ENCODE measurements at regions not wholly inside any gene's neighbourhood (a gene's known extent, or its start where the extent isn't known, plus 50 kb on each side); places are given as distances from the start of the nearest gene placed in this dataset.
A peak's percentile ranks its signal among the peaks of the same experiment; 100 is the strongest.

GRCh38 chr11:42596576-42597145 lies 715.1 kb upstream of the API5 start:
- no peaks in the 10 kb centered on the region for H3K27me3 ChIP-seq (ENCODE audit: insufficient read depth, low read length)
- Mint-ChIP-seq H3K36me3 (ENCODE audit: low read depth, unreplicated experiment) (no peaks in the 10 kb centered on the region), H3K9me3 (ENCODE audit: unreplicated experiment) (peaks cover 3% of the 10 kb centered on the region), H3K4me1 (ENCODE audit: low read depth, unreplicated experiment) (no peaks in the 10 kb centered on the region), H3K27ac (ENCODE audit: unreplicated experiment) (no peak overlapping the region), H3K27me3 (ENCODE audit: low read depth, unreplicated experiment) (no peaks in the 10 kb centered on the region), H3K4me3 (ENCODE audit: unreplicated experiment) (no peak overlapping the region)
- H3K4me1 ChIP-seq (ENCODE audit: insufficient read depth, low read length): no peaks in the 10 kb centered on the region
- no peak for TF ChIP-seq EZH2 (IDR thresholded peaks at IDR 0.05; ENCODE audit: insufficient read depth, low read length)
- no peak for TF ChIP-seq CTCF (IDR thresholded peaks at IDR 0.05; ENCODE audit: insufficient read depth, low read depth, low read length)
- H3K4me2 ChIP-seq (ENCODE audit: low read length): no peak overlapping the region
- H3K9me3 ChIP-seq (ENCODE audit: insufficient read depth, low read depth, low read length): no peaks in the 10 kb centered on the region
- H2AFZ ChIP-seq (ENCODE audit: low read depth, low read length): no peak overlapping the region
- no peak for DNase-seq (ENCODE audit: low read depth)
- FAIRE-seq: no peak
- H3K4me3 ChIP-seq (ENCODE audit: insufficient read depth, low read depth, low read length): no peak overlapping the region
- H3K9ac ChIP-seq (ENCODE audit: low read length): no peak overlapping the region
- H3K27ac ChIP-seq (ENCODE audit: low read depth, low read length): no peak overlapping the region
- H3K79me2 ChIP-seq (ENCODE audit: insufficient read depth, low read length): no peaks in the 10 kb centered on the region
- no peaks in the 10 kb centered on the region for H4K20me1 ChIP-seq (ENCODE audit: insufficient read depth, low read length)
- H3K36me3 ChIP-seq (ENCODE audit: insufficient read depth, low read length): no peaks in the 10 kb centered on the region

- Mint-ChIP-seq H3K4me1 (ENCODE audit: low read depth, unreplicated experiment) (no peaks in the 10 kb centered on the region), H3K9me3 (ENCODE audit: unreplicated experiment) (peaks cover 3% of the 10 kb centered on the region), H3K36me3 (ENCODE audit: low read depth, unreplicated experiment) (no peaks in the 10 kb centered on the region), H3K4me3 (ENCODE audit: unreplicated experiment) (no peak overlapping the region), H3K27me3 (ENCODE audit: low read depth, unreplicated experiment) (no peaks in the 10 kb centered on the region), H3K27ac (ENCODE audit: unreplicated experiment) (no peak overlapping the region)
- H3K9me3 ChIP-seq (ENCODE audit: insufficient read depth, low read depth, low read length): no peaks in the 10 kb centered on the region
- no peaks in the 10 kb centered on the region for H3K79me2 ChIP-seq (ENCODE audit: insufficient read depth, low read length)
- H3K9ac ChIP-seq (ENCODE audit: low read length): no peak overlapping the region
- no peaks in the 10 kb centered on the region for H3K36me3 ChIP-seq (ENCODE audit: insufficient read depth, low read length)
- H3K4me1 ChIP-seq (ENCODE audit: insufficient read depth, low read length): no peaks in the 10 kb centered on the region
- no peak for FAIRE-seq
- TF ChIP-seq EZH2 (IDR thresholded peaks at IDR 0.05; ENCODE audit: insufficient read depth, low read length): no peak
- no peak for TF ChIP-seq CTCF (IDR thresholded peaks at IDR 0.05; ENCODE audit: insufficient read depth, low read depth, low read length)
- H3K27me3 ChIP-seq (ENCODE audit: insufficient read depth, low read length): no peaks in the 10 kb centered on the region
- no peak overlapping the region for H2AFZ ChIP-seq (ENCODE audit: low read depth, low read length)
- H3K4me3 ChIP-seq (ENCODE audit: insufficient read depth, low read depth, low read length): no peak overlapping the region
- H3K27ac ChIP-seq (ENCODE audit: low read depth, low read length): no peak overlapping the region
- DNase-seq (ENCODE audit: low read depth): no peak
- H3K4me2 ChIP-seq (ENCODE audit: low read length): no peak overlapping the region
- H4K20me1 ChIP-seq (ENCODE audit: insufficient read depth, low read length): no peaks in the 10 kb centered on the region
Measured at GRCh38 chr11:42598341-42598740, 713.5 kb upstream of the API5 start.

GRCh38 chr11:42620796-42621195 lies 691.0 kb upstream of the API5 start:
- Histone ChIP-seq H3K9me3 (ENCODE audit: insufficient read depth, low read depth, low read length) (no peaks in the 10 kb centered on the region), H3K4me2 (ENCODE audit: low read length) (no peak overlapping the region), H3K9ac (ENCODE audit: low read length) (no peak overlapping the region), H4K20me1 (ENCODE audit: insufficient read depth, low read length) (no peaks in the 10 kb centered on the region), H3K27ac (ENCODE audit: low read depth, low read length) (no peak overlapping the region), H3K36me3 (ENCODE audit: insufficient read depth, low read length) (no peaks in the 10 kb centered on the region), H3K27me3 (ENCODE audit: insufficient read depth, low read length) (no peaks in the 10 kb centered on the region), H3K4me3 (ENCODE audit: insufficient read depth, low read depth, low read length) (no peak overlapping the region), H3K79me2 (ENCODE audit: insufficient read depth, low read length) (no peaks in the 10 kb centered on the region), H2AFZ (ENCODE audit: low read depth, low read length) (no peak overlapping the region), H3K4me1 (ENCODE audit: insufficient read depth, low read length) (no peaks in the 10 kb centered on the region)
- no peak for TF ChIP-seq CTCF (IDR thresholded peaks at IDR 0.05; ENCODE audit: insufficient read depth, low read depth, low read length)
- TF ChIP-seq EZH2 (IDR thresholded peaks at IDR 0.05; ENCODE audit: insufficient read depth, low read length): no peak
- Mint-ChIP-seq H3K27me3 (ENCODE audit: low read depth, unreplicated experiment) (peaks cover 1% of the 10 kb centered on the region), H3K4me3 (ENCODE audit: unreplicated experiment) (no peak overlapping the region), H3K36me3 (ENCODE audit: low read depth, unreplicated experiment) (no peaks in the 10 kb centered on the region), H3K9me3 (ENCODE audit: unreplicated experiment) (peaks cover 2% of the 10 kb centered on the region), H3K4me1 (ENCODE audit: low read depth, unreplicated experiment) (peaks cover 5% of the 10 kb centered on the region), H3K27ac (ENCODE audit: unreplicated experiment) (no peak overlapping the region)
- FAIRE-seq: no peak
- peak; percentile 24 for DNase-seq (ENCODE audit: low read depth)
